ENCODE measurements at regions not wholly inside any gene's neighbourhood (a gene's known extent, or its start where the extent isn't known, plus 50 kb on each side); places are given as distances from the start of the nearest gene placed in this dataset.

- Histone ChIP-seq H3K4me1 (ENCODE audit: control insufficient read depth in 5 of 5, insufficient read depth in 5 of 5, low read length in 5 of 5) (peaks cover 0 to 13% (median 2%) of the 10 kb centered on the region in 5 donors), H3K36me3 (ENCODE audit: control insufficient read depth in 5 of 5, insufficient read depth in 5 of 5, low read length in 5 of 5) (no peaks in the 10 kb centered on the region), H3K9ac (ENCODE audit: low read length in 5 of 5) (no peak overlapping the region)
Measured at GRCh38 chr7:112853422-112853821, 63.2 kb upstream of the TMEM168 start.

GRCh38 chr7:112843151-112843550 is 53.0 kb upstream of the TMEM168 start:
- Histone ChIP-seq H3K4me3 (ENCODE audit: low read depth in 1 of 5, low read length in 5 of 5) (no peak overlapping the region), H3K9ac (ENCODE audit: low read length in 5 of 5) (no peak overlapping the region), H3K27me3 (ENCODE audit: control insufficient read depth in 5 of 5, insufficient read depth in 4 of 5, low read length in 5 of 5) (no peaks in the 10 kb centered on the region), H3K36me3 (ENCODE audit: control insufficient read depth in 5 of 5, insufficient read depth in 5 of 5, low read length in 5 of 5) (no peaks in the 10 kb centered on the region), H3K27ac (ENCODE audit: low read depth, low read length) (no peak overlapping the region), H3K9me3 (ENCODE audit: control insufficient read depth in 5 of 5, low read length in 5 of 5) (no peaks in the 10 kb centered on the region), H3K4me1 (ENCODE audit: control insufficient read depth in 5 of 5, insufficient read depth in 5 of 5, low read length in 5 of 5) (no peaks in the 10 kb centered on the region)

More at GRCh38 chr7:112853422-112853821, 63.2 kb upstream of the TMEM168 start:
- H3K9me3 ChIP-seq (ENCODE audit: control insufficient read depth in 5 of 5, low read length in 5 of 5) = peaks cover 0 to 3% (median 0%) of the 10 kb centered on the region in 5 donors
- no peaks in the 10 kb centered on the region for H3K27me3 ChIP-seq (ENCODE audit: control insufficient read depth in 5 of 5, insufficient read depth in 4 of 5, low read length in 5 of 5)
- no peak overlapping the region for H3K4me3 ChIP-seq (ENCODE audit: low read depth in 1 of 5, low read length in 5 of 5)
- no peak overlapping the region for H3K27ac ChIP-seq (ENCODE audit: low read depth, low read length)
